HG03066 (cell line): ENCODE measurements at regions not wholly inside any gene's neighbourhood (a gene's known extent, or its start where the extent isn't known, plus 50 kb on each side); places are given as distances from the start of the nearest gene placed in this dataset.
"Not testable (repeated sequence)": the region's sequence is repeated elsewhere in the genome, so short reads cannot be mapped to it uniquely, and the experiment has no call there.

Experiments used
- ATAC-seq: cut with Tn5 transposase; IDR thresholded peaks from one replicate; pipeline ENCODE4 v1.9.1; 2021; ENCODE audit warnings: low read depth; ENCODE audit not compliant: unreplicated experiment

DNA sequence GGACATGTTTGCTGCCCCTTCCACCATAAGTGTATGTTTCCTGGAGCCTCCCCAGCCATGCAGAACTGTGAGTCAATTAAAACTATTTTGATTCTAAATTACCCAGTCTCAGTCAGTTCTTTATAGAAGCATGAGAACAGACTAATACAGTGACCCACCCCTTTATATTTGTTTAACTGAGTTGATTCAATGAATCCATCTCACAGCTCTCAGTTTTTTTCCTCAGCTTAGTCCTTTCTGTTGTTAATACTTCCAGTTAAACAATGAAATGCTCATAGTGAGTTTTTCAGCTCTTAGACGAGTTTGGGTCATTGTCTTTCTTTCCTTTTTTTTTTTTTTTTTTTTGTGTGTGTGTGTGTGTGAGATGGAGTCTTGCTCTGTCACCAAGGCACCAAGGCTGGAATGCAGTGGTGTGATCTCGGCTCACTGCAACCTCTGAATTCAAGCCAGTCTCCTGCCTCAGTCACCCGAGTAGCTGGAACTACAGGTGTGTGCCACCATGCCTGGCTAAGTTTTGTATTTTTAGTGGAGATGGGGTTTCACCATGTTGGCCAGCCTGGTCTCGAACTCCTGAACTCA is 627.4 kb downstream of the SPATA31A7 start:
- not testable (repeated sequence) for ATAC-seq

DNA sequence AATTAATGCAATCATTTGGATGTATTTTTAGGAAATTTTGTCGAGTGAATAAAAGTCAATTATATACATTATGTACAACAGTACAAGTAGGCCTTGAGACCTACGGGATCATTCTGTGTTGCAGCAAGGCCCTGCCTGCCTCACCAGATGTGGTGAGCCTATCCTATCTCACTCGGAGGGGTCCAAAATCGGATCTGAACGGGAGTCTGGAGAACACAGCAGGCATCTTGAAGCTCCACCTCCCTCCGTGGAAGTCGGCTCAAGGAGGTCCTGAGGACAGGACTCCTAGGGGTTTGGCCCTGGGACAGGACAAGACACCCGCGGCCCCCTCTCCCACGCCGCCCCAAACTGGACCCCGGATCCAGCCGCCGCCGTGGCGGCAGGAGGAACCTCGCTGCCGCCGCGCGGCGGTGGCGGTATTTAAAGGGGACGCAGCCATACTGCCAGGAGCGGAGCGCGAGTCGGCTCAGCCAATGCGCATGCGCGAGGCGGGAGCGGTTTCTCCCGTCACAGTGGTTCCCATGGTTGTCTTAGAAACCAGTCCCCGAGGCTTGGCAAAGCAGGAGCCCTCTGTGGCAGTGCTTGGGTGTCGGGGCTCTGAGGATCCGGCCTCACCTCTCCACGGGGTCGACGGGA is 663.9 kb downstream of the SPATA31A7 start:
- not testable (repeated sequence) for ATAC-seq

DNA sequence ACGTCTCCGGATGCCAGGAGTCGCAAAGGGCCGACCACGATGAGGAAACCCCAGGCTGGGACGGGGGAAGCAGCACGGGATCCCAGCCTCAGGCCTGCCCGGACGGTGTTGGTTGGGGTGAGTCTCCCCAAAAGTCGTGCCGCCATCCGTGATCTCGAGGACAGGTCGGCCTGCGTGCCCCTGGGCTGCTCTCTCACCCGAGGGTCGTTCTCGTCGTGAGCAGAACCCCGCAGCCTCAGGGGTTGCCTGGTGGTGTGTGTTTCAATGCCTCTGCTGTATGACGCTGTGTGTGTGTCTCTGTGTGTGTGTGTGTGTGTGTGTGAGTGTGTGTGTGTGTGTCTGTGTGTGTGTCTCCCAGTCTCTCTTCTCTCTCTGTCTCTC is 664.4 kb downstream of the SPATA31A7 start:
- not testable (repeated sequence) for ATAC-seq

GRCh38 chr9:61856283-61856682 is 666.4 kb downstream of the SPATA31A7 start:
- peak; percentile 75 for ATAC-seq

DNA sequence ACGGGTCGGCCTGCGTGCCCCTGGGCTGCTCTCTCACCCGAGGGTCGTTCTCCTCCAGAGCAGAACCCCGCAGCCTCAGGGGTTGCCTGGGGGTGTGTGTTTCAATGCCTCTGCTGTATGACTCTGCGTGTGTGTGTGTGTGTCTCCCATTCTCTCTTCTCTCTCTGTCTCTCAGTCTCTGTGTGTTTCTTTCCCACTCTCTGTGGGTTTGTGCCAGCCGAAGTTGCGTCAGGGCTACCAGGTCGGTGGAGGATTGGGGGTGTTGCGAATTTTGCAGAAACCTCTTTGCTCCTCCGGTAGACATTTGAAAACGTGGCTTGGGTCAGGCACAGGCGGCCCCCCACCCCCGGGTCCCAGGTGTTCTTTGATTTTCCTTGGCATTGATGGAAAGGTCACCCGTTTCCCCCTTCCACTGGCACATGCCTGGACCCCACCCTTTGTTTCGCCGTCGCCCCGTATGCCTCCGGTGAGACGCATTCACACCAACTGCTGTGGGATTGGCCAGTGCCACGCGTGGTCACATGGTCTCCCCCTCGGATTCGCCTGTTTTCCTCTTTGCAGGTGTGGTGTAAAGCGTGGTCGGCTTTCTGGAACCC is 667.1 kb downstream of the SPATA31A7 start:
- not testable (repeated sequence) for ATAC-seq

GRCh38 chr9:61857709-61858351 is 668.0 kb downstream of the SPATA31A7 start:
- ATAC-seq: peak; percentile 70

- not testable (repeated sequence) for ATAC-seq
These were observed 672.7 kb downstream of the SPATA31A7 start for GRCh38 chr9:61862431-61862971.

GRCh38 chr9:61864463-61864862 is 674.6 kb downstream of the SPATA31A7 start:
- ATAC-seq: not testable (repeated sequence)

DNA sequence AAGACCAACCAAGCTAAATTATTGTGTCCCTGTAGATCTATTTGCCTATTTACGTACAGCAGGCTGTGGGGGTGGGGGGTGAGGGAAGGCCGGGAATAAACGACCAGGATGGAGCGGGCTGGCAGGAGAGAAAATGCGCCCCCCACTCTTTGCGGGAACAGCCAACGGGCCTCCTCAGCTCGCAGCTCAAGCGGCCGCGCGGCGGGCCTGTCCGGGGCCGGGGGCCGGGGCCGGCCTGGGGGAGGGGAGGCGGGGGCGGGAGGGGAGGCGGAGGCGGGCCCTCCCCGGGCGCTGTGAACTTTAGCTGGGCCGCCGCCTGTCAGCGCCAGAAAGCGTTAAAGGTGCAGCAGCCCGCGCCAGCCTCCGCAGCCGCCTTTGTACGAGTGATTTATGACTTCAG is 679.1 kb downstream of the SPATA31A7 start:
- ATAC-seq: not testable (repeated sequence)

DNA sequence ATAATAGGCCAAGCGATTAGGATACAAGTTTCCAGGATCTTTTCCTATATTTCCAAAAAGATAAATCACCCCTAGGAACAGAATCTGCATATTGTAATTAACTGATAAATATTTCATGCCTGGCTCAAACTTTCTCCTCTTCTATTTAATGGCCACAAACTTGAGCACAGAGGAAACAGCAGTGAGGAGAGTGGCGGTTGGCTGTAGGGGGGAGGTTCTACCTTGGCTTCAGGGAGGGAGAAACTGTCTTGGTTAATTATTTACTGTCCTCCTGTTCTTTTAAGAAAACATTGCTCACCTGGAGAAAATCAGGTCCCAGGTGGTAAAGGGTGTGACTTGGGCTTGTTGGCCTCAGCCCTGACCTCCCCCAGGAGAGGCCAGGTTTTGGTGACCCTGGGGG is 682.5 kb downstream of the SPATA31A7 start:
- ATAC-seq: not testable (repeated sequence)
